Spleen (tissue), 11 donors: ENCODE measurements at regions not wholly inside any gene's neighbourhood (a gene's known extent, or its start where the extent isn't known, plus 50 kb on each side); places are given as distances from the start of the nearest gene placed in this dataset.

Experiments
- DNase-seq: peaks from one replicate; pipeline ENCODE4 v3.0.0-alpha.2; 2020
- H3K27ac ChIP-seq, 8 donors: fragments of 200-600 bp; sonication (generic) in 7 of 8; 1 replicate in 4 of 8; 2 replicates in 4 of 8; pipeline versions ENCODE4 v1.5.0 to v1.8.0; 2016 to 2021; ENCODE audit warnings: inconsistent platforms in 4 of 8, mild to moderate bottlenecking in 4 of 8, moderate library complexity in 1 of 8
- H3K27me3 ChIP-seq, 7 donors: fragments of 200-600 bp; sonication (generic) in 6 of 7; replicated peaks in 1 of 7; 1 replicate in 4 of 7; 2 replicates in 3 of 7; pipeline versions ENCODE4 v1.5.0 to v1.8.0; 2016 to 2021; ENCODE audit warnings: inconsistent platforms in 3 of 7, mild to moderate bottlenecking in 1 of 7
- H3K36me3 ChIP-seq, 6 donors: fragments of 200-600 bp; sonication (generic) in 5 of 6; 1 replicate in 4 of 6; 2 replicates in 2 of 6; pipeline versions ENCODE4 v1.5.0 to v1.8.0; 2016 to 2021; ENCODE audit warnings: inconsistent platforms in 2 of 6
- H3K4me1 ChIP-seq, 6 donors: fragments of 200-600 bp; sonication (generic) in 5 of 6; 1 replicate in 3 of 6; 2 replicates in 3 of 6; pipeline versions ENCODE4 v1.5.0 to v1.8.0; 2016 to 2021; ENCODE audit warnings: inconsistent platforms in 3 of 6
- H3K4me3 ChIP-seq, 8 donors: fragments of 200-600 bp; sonication (generic) in 7 of 8; 1 replicate in 4 of 8; 2 replicates in 4 of 8; pipeline versions ENCODE4 v1.5.0 to v1.8.0; 2016 to 2021; ENCODE audit warnings: inconsistent platforms in 4 of 8, mild to moderate bottlenecking in 4 of 8, moderate library complexity in 2 of 8
- H3K9me3 ChIP-seq, 8 donors: fragments of 200-600 bp; sonication (generic) in 7 of 8; 1 replicate in 4 of 8; 2 replicates in 4 of 8; pipeline versions ENCODE4 v1.5.0 to v1.8.0; 2016 to 2021; ENCODE audit warnings: inconsistent platforms in 4 of 8
- CTCF ChIP-seq, 11 experiments: fragments of 200-600 bp in 7 of 11; fragments of 450-650 bp in 4 of 11; sonication (generic) in 4 of 11; IDR thresholded peaks in 8 of 11; conservative IDR thresholded peaks in 3 of 11; 1 replicate in 7 of 11; 2 replicates in 4 of 11; pipeline versions ENCODE4 v1.4.0 to v1.8.0; 2016 to 2021; ENCODE audit warnings: antibody characterized with exemption in 11 of 11, inconsistent platforms in 4 of 11, mild to moderate bottlenecking in 1 of 11
- POLR2A ChIP-seq, 3 donors: fragments of 450-650 bp; IDR thresholded peaks; one replicate each; pipeline ENCODE4 v1.5.1; 2017; ENCODE audit warnings: antibody characterized with exemption in 3 of 3, mild to moderate bottlenecking in 1 of 3
- POLR2AphosphoS5 ChIP-seq, 3 donors: sonication (generic); formaldehyde crosslinking; IDR thresholded peaks; one replicate each; pipeline ENCODE4 v1.5.1; 2017; ENCODE audit warnings: antibody characterized with exemption in 3 of 3
- WGBS, 5 donors: extraction: QIAGEN DNeasy Blood & Tissue Kit in 3 of 5; methylation state at CpG; one replicate each; pipeline versions ENCODE4 v1.1.5 to v1.1.7; 2013 to 2018; 5-methylcytosine and 5-hydroxymethylcytosine counted together
- intact Hi-C: fragments of 100-400 bp; cut with DNase I; formaldehyde crosslinking; loops from one replicate; pipeline ENCODE4 v1.15.0; 2023; ENCODE audit warnings: low total_unique reads
- donor health status: healthy with polysubstance abuse.
- donor health status: DM: no; HTN: no; CAD: no; lungs with moderate emphysema.
- donor health status: DM: no; HTN: no; CAD: no.
- donor health status: Bipolar disorder and iron deficiency.
- donor health status: healthy.
- donor health status: DM: no; HTN: no; CAD: no.
- donor health status: DM: yes; HTN: yes; CAD: no.

- TF ChIP-seq POLR2A (IDR thresholded peaks at IDR 0.05) (no peak), POLR2AphosphoS5 (IDR thresholded peaks at IDR 0.05) (no peak), CTCF (IDR thresholded peaks at IDR 0.05 in 8 of 11, conservative IDR thresholded peaks at IDR 0.05 in 3 of 11) (no peak)
- no peaks in the 10 kb centered on the region for H3K9me3 ChIP-seq
- H3K4me1 ChIP-seq, result peaks cover 0 to 33% (median 6%) of the 10 kb centered on the region in 6 donors
- intact Hi-C loops, result no loop called here
- no peaks in the 10 kb centered on the region for H3K27me3 ChIP-seq
- H3K27ac ChIP-seq, result no peak overlapping the region
- H3K4me3 ChIP-seq, result no peak overlapping the region
- DNase-seq, result no peak
- H3K36me3 ChIP-seq, result no peaks in the 10 kb centered on the region
Observed at GRCh38 chr9:75451505-75451904, 363.2 kb downstream of the OSTF1 start.

GRCh38 chr9:75452512-75452911 is 364.2 kb downstream of the OSTF1 start:
- H3K9me3 ChIP-seq, result no peaks in the 10 kb centered on the region
- no peak overlapping the region for H3K4me3 ChIP-seq
- H3K27me3 ChIP-seq, result no peaks in the 10 kb centered on the region
- 71 to 76% (median 74%) methylated on average over 2 of the region's 2 CpGs for WGBS, 5 donors
- DNase-seq, result no peak
- no peak for TF ChIP-seq POLR2A (IDR thresholded peaks at IDR 0.05)
- no peak for TF ChIP-seq POLR2AphosphoS5 (IDR thresholded peaks at IDR 0.05)
- no peak for TF ChIP-seq CTCF (IDR thresholded peaks at IDR 0.05 in 8 of 11, conservative IDR thresholded peaks at IDR 0.05 in 3 of 11)
- H3K27ac ChIP-seq, result peak overlapping the region in 2 of 8 donors; percentile 17 to 18
- peaks cover 0 to 33% (median 6%) of the 10 kb centered on the region in 6 donors for H3K4me1 ChIP-seq
- H3K36me3 ChIP-seq, result no peaks in the 10 kb centered on the region
- intact Hi-C loops, result no loop called here

- TF ChIP-seq CTCF (IDR thresholded peaks at IDR 0.05 in 8 of 11, conservative IDR thresholded peaks at IDR 0.05 in 3 of 11) (no peak), POLR2AphosphoS5 (IDR thresholded peaks at IDR 0.05) (no peak), POLR2A (IDR thresholded peaks at IDR 0.05) (no peak)
- WGBS, 5 donors, result 72 to 95% (median 84%) methylated on average over 2 of the region's 2 CpGs
- peaks cover 0 to 33% (median 6%) of the 10 kb centered on the region in 6 donors for H3K4me1 ChIP-seq
Observed at GRCh38 chr9:75454043-75454442, 365.7 kb downstream of the OSTF1 start.

GRCh38 chr9:75454891-75455290 is 366.6 kb downstream of the OSTF1 start:
- no peak overlapping the region for H3K4me3 ChIP-seq
- no peak for DNase-seq
- no peaks in the 10 kb centered on the region for H3K27me3 ChIP-seq
- peak overlapping the region in 1 of 8 donors; percentile 27 for H3K27ac ChIP-seq
- H3K36me3 ChIP-seq, result no peaks in the 10 kb centered on the region
- TF ChIP-seq POLR2A (IDR thresholded peaks at IDR 0.05) (no peak), POLR2AphosphoS5 (IDR thresholded peaks at IDR 0.05) (no peak), CTCF (IDR thresholded peaks at IDR 0.05 in 8 of 11, conservative IDR thresholded peaks at IDR 0.05 in 3 of 11) (no peak)
- H3K9me3 ChIP-seq, result no peaks in the 10 kb centered on the region
- intact Hi-C loops, result no loop called here
- 89 to 100% (median 96%) methylated on average over 2 of the region's 2 CpGs for WGBS, 5 donors
- peaks cover 0 to 33% (median 6%) of the 10 kb centered on the region in 6 donors for H3K4me1 ChIP-seq

More at GRCh38 chr9:75454043-75454442, 365.7 kb downstream of the OSTF1 start:
- intact Hi-C loops, result no loop called here
- Histone ChIP-seq H3K9me3 (no peaks in the 10 kb centered on the region), H3K36me3 (no peaks in the 10 kb centered on the region), H3K27ac (no peak overlapping the region), H3K27me3 (no peaks in the 10 kb centered on the region), H3K4me3 (no peak overlapping the region)
- no peak for DNase-seq
